ENCODE measurements at regions not wholly inside any gene's neighbourhood (a gene's known extent, or its start where the extent isn't known, plus 50 kb on each side); places are given as distances from the start of the nearest gene placed in this dataset.

DNA sequence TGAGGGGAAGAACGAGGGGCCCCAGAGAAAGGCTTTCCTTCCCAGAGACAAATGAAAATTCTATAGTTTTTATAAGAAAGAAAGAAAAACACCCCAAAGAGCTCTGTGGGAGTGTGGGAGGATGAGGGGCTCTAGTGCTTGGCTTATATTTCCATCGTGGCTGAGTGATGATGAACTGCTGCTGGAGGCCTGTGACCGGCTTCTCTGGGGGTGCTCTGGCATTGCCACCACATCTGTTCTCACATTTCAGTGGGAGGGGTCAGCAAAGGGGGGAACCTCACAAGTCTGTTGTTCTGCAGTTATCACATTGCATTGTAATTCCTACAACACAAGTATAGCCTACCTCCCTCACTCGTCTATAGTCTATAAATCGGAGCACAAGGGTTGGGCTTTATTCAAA, 67.6 kb upstream of the BACH2 start:
- TF ChIP-seq YY1 (IDR thresholded peaks at IDR 0.05; ENCODE audit: insufficient read depth, insufficient read length) (no peak), ZNF274 (IDR thresholded peaks at IDR 0.05; ENCODE audit: low read depth, low read length) (no peak), SUZ12 (IDR thresholded peaks at IDR 0.05; ENCODE audit: extremely low read depth, insufficient read depth, insufficient read length) (no peak)
